Mucosa of descending colon (tissue), 3 donors: ENCODE measurements at regions not wholly inside any gene's neighbourhood (a gene's known extent, or its start where the extent isn't known, plus 50 kb on each side); places are given as distances from the start of the nearest gene placed in this dataset.

Experiments used
- ATAC-seq: fragments of 200-7000 bp; cut with Tn5 transposase; one replicate; pipeline ENCODE4 v1.9.1; 2020; ENCODE audit warnings: mild to moderate bottlenecking, moderate library complexity
- DNase-seq, 3 donors: peaks; one replicate each; pipeline ENCODE4 v3.0.0-alpha.2; 2020
- H3K36me3 ChIP-seq: fragments of 200-600 bp; one replicate; pipeline ENCODE4 v1.8.0; 2021; ENCODE audit warnings: low read depth, mild to moderate bottlenecking
- H3K4me1 ChIP-seq: fragments of 200-600 bp; one replicate; pipeline ENCODE4 v1.8.0; 2021; ENCODE audit warnings: low read depth, mild to moderate bottlenecking
- H3K4me3 ChIP-seq: fragments of 200-600 bp; one replicate; pipeline ENCODE4 v1.8.0; 2021; ENCODE audit warnings: mild to moderate bottlenecking
- H3K9me3 ChIP-seq: fragments of 200-600 bp; one replicate; pipeline ENCODE4 v1.8.0; 2021; ENCODE audit warnings: mild to moderate bottlenecking
- intact Hi-C, 2 donors: fragments of 100-400 bp; cut with DNase I in 1 of 2; cut with micrococcal nuclease in 1 of 2; formaldehyde crosslinking; loops; one replicate each; pipeline versions ENCODE4 v1.11.0 to v1.11.1; 2022; cut with DNase I, micrococcal nuclease
- TF ChIP-seq, protein P1 (sequence below): fragments of 200-600 bp; IDR thresholded peaks from one replicate; pipeline ENCODE4 v1.8.0; 2022; ENCODE audit warnings: antibody characterized with exemption, mild to moderate bottlenecking
- donor health status: DM: no; HTN: no; CAD: no; lungs with moderate emphysema.
- donor health status: DM: no; HTN: no; CAD: no.
- donor health status: DM: no; HTN: yes; CAD: no.

DNA sequence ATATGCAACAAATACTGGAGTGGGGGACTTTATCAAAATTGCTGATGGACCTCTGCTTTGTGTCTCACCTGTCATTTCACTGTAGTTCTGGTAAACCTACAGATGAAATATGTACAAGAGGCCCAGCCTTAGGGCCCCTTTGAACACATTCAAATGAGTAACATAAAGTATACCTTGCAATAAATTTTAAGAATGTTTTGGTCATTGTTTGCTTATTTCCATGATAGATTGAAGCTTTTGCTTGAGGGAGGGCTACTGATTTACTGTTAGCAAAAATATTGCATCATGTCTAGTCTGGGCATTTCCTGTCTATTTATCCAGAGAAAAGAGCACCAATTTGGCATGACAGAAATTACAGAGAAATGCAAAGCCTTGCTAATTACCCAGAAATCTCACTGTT is 705.5 kb upstream of the PCDH9 start:
- intact Hi-C loops = no loop called here
- Histone ChIP-seq H3K4me3 (no peak overlapping the region), H3K4me1 (no peaks in the 10 kb centered on the region), H3K9me3 (no peaks in the 10 kb centered on the region), H3K36me3 (no peaks in the 10 kb centered on the region)
- ATAC-seq (no peak), DNase-seq (no peak)
- TF ChIP-seq, protein P1, sequence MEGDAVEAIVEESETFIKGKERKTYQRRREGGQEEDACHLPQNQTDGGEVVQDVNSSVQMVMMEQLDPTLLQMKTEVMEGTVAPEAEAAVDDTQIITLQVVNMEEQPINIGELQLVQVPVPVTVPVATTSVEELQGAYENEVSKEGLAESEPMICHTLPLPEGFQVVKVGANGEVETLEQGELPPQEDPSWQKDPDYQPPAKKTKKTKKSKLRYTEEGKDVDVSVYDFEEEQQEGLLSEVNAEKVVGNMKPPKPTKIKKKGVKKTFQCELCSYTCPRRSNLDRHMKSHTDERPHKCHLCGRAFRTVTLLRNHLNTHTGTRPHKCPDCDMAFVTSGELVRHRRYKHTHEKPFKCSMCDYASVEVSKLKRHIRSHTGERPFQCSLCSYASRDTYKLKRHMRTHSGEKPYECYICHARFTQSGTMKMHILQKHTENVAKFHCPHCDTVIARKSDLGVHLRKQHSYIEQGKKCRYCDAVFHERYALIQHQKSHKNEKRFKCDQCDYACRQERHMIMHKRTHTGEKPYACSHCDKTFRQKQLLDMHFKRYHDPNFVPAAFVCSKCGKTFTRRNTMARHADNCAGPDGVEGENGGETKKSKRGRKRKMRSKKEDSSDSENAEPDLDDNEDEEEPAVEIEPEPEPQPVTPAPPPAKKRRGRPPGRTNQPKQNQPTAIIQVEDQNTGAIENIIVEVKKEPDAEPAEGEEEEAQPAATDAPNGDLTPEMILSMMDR = no peak

DNA sequence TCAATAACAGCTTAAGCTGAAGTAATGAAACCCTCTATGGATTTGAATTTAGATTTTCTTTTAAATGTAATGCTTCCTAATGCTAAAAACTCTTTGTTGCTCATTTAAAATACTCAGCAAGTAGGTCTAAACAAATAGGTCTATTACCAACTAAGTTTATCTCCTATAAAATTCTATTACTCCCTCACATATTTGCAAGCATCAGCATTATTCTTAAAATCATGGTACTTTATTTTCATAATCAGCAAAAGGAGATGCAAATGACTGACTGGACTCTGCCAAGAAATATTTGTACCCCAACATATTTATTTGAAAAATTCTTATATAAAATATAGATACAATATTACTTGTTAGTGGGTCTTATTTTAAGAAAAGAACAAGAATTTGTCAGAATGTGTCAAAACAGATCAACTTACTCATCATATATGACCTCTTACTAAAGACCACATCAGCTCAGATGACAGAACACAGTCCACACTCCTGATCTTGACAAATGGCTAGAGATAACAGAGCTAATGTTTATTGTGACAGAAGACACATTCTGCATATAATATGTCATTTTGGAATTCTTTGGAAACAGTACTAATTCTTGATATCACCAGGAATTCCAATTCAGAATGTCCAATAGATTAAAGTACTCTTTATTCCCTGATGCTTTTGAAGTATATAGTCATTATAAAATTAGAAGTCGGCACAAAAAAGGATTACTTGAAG is 704.6 kb upstream of the PCDH9 start:
- Histone ChIP-seq H3K4me3 (no peak overlapping the region), H3K36me3 (no peaks in the 10 kb centered on the region), H3K4me1 (no peaks in the 10 kb centered on the region), H3K9me3 (no peaks in the 10 kb centered on the region)
- no peak for DNase-seq
- intact Hi-C loops = no loop called here
- TF ChIP-seq, protein P1 = no peak
- ATAC-seq = no peak

GRCh38 chr13:67932991-67933390 is 702.9 kb upstream of the PCDH9 start:
- H3K4me1 ChIP-seq = no peaks in the 10 kb centered on the region
- DNase-seq (no peak), ATAC-seq (no peak)
- H3K9me3 ChIP-seq = no peaks in the 10 kb centered on the region
- no peak overlapping the region for H3K4me3 ChIP-seq
- TF ChIP-seq, protein P1 = no peak
- H3K36me3 ChIP-seq = no peaks in the 10 kb centered on the region
- intact Hi-C loops = no loop called here

DNA sequence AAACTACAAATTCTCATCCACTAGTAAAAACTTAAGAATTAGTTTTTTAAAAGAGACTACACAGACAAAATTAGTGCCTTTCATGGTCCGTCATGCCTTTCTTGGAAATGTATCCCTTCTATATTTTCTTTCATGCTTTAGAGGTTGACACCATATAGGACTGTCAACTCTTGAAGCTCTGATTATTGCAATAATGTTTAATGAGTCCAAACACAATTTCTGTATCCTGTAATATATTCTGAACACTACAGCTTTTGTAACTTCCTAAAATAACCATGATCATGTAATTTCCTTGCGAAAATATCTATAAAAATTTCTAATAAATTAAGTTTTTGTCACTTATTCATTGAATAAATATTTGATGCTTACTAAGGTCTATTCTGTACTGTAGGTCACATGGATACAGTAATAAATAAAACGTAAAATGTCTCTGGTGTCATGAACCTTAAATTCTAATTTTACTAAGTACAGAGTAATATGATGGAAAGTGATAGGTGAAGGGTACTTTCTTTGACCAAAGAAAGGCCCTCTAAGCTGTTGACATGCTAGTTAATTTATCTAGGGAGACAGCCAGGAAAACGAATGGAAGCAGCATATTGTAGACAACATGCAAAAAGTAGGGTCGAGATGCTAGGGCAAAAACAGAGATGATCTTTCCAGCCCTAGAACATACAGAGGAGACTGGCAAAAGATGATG is 687.3 kb upstream of the PCDH9 start:
- Histone ChIP-seq H3K36me3 (no peaks in the 10 kb centered on the region), H3K4me3 (no peak overlapping the region), H3K9me3 (no peaks in the 10 kb centered on the region), H3K4me1 (no peaks in the 10 kb centered on the region)
- TF ChIP-seq, protein P1 = no peak
- intact Hi-C loops = no loop called here
- ATAC-seq = no peak
- DNase-seq = no peak

- no peaks in the 10 kb centered on the region for H3K9me3 ChIP-seq
- no peak for DNase-seq
- TF ChIP-seq, protein P1 = no peak
- H3K4me1 ChIP-seq = no peaks in the 10 kb centered on the region
- ATAC-seq = no peak
- no peaks in the 10 kb centered on the region for H3K36me3 ChIP-seq
- H3K4me3 ChIP-seq = no peak overlapping the region
- intact Hi-C loops = no loop called here
Observed at GRCh38 chr13:67916650-67917049, 686.5 kb upstream of the PCDH9 start.
